HEK293 (cell line): ENCODE measurements at regions not wholly inside any gene's neighbourhood (a gene's known extent, or its start where the extent isn't known, plus 50 kb on each side); places are given as distances from the start of the nearest gene placed in this dataset.
"Not testable (repeated sequence)": the region's sequence is repeated elsewhere in the genome, so short reads cannot be mapped to it uniquely, and the experiment has no call there.

Experiments
- CTCF ChIA-PET: fragments of 350-600 bp; formaldehyde crosslinking; extraction: SDS; loops from one replicate; lab custom pipeline; 2021; ENCODE audit warnings: antibody characterized with exemption; lab: Yijun Ruan, JAX
- POLR2A ChIA-PET: fragments of 300-600 bp; formaldehyde crosslinking; extraction: SDS; loops from one replicate; lab custom pipeline; 2020; ENCODE audit warnings: antibody characterized with exemption, inconsistent platforms; lab: Yijun Ruan, JAX
- H3K27ac ChIP-seq: fragments of 200-500 bp; sonication (Bioruptor generic); 2 replicates; pipeline ENCODE4 v1.5.1; 2014; ENCODE audit warnings: low read depth, low read length, control low read depth, inconsistent platforms; ENCODE audit errors: extremely low read depth
- H3K36me3 ChIP-seq, 2 experiments: fragments of 200-500 bp in 1 of 2; sonication (Bioruptor generic) in 1 of 2; 1 replicate in 1 of 2; 2 replicates in 1 of 2; pipeline ENCODE4 v1.5.1; 2014 to 2017; ENCODE audit warnings: inconsistent platforms in 2 of 2, low read length in 2 of 2; ENCODE audit not compliant: control insufficient read depth in 2 of 2, insufficient read depth in 1 of 2
- H3K4me1 ChIP-seq: fragments of 200-500 bp; sonication (Bioruptor generic); 2 replicates; pipeline ENCODE4 v1.5.1; 2014; ENCODE audit warnings: mild to moderate bottlenecking, low read length, inconsistent platforms; ENCODE audit not compliant: control insufficient read depth, insufficient read depth
- H3K4me3 ChIP-seq: 2 replicates; pipeline ENCODE4 v1.5.1; 2011; ENCODE audit warnings: low read depth, mild to moderate bottlenecking, control low read depth, low read length, moderate library complexity
- H3K9me3 ChIP-seq: fragments of 200-500 bp; sonication (Bioruptor generic); 2 replicates; pipeline ENCODE4 v1.5.1; 2014; ENCODE audit warnings: low read depth, low read length, inconsistent platforms; ENCODE audit not compliant: control insufficient read depth, insufficient read depth
- BCL6B ChIP-seq: fragments of 450-650 bp; formaldehyde crosslinking; IDR thresholded peaks from 2 replicates; pipeline ENCODE4 v1.5.1; 2017; ENCODE audit warnings: missing biosample characterization, missing genetic modification characterization
- FEZF1 ChIP-seq: fragments of 450-650 bp; formaldehyde crosslinking; IDR thresholded peaks from 2 replicates; pipeline ENCODE4 v1.5.1; 2016; ENCODE audit warnings: missing biosample characterization, missing genetic modification characterization
- GFI1B ChIP-seq: fragments of 450-650 bp; formaldehyde crosslinking; IDR thresholded peaks from 2 replicates; pipeline ENCODE4 v1.5.1; 2016; ENCODE audit warnings: missing biosample characterization, missing genetic modification characterization
- GLIS2 ChIP-seq: fragments of 450-650 bp; formaldehyde crosslinking; IDR thresholded peaks from 2 replicates; pipeline ENCODE4 v1.5.1; 2016; ENCODE audit warnings: missing biosample characterization, missing genetic modification characterization
- IKZF3 ChIP-seq: fragments of 450-650 bp; IDR thresholded peaks from 2 replicates; pipeline ENCODE4 v1.5.0; 2018; ENCODE audit warnings: missing biosample characterization, mild to moderate bottlenecking, missing genetic modification characterization, moderate library complexity
- ZBTB11 ChIP-seq: fragments of 450-650 bp; formaldehyde crosslinking; conservative IDR thresholded peaks from 2 replicates; pipeline ENCODE4 v1.5.1; 2016; ENCODE audit warnings: low read depth, missing biosample characterization, missing genetic modification characterization
- ZNF10 ChIP-seq: fragments of 450-650 bp; formaldehyde crosslinking; IDR thresholded peaks from 2 replicates; pipeline ENCODE4 v1.5.1; 2017; ENCODE audit warnings: missing biosample characterization, missing genetic modification characterization
- ZNF184 ChIP-seq: fragments of 450-650 bp; IDR thresholded peaks from 2 replicates; pipeline ENCODE4 v1.5.1; 2018; ENCODE audit warnings: missing biosample characterization, mild to moderate bottlenecking, missing genetic modification characterization
- ZNF366 ChIP-seq: fragments of 450-650 bp; formaldehyde crosslinking; conservative IDR thresholded peaks from 2 replicates; pipeline ENCODE4 v1.5.1; 2016; ENCODE audit warnings: missing biosample characterization, missing genetic modification characterization
- ZNF596 ChIP-seq: fragments of 450-650 bp; IDR thresholded peaks from 2 replicates; pipeline ENCODE4 v1.5.0; 2018; ENCODE audit warnings: missing biosample characterization, mild to moderate bottlenecking, missing genetic modification characterization, moderate library complexity
- ZNF600 ChIP-seq: fragments of 450-650 bp; formaldehyde crosslinking; IDR thresholded peaks from 2 replicates; pipeline ENCODE4 v1.5.1; 2016; ENCODE audit warnings: missing biosample characterization, missing genetic modification characterization
- ZNF837 ChIP-seq: fragments of 450-650 bp; formaldehyde crosslinking; IDR thresholded peaks from 2 replicates; pipeline ENCODE4 v1.5.1; 2016; ENCODE audit warnings: missing biosample characterization, missing genetic modification characterization
- TF ChIP-seq, protein P1 (sequence below): fragments of 450-650 bp; formaldehyde crosslinking; IDR thresholded peaks from 2 replicates; pipeline ENCODE4 v1.5.1; 2016; ENCODE audit warnings: missing biosample characterization, missing genetic modification characterization, low read depth
- TF ChIP-seq, protein P2 (sequence below): fragments of 450-650 bp; formaldehyde crosslinking; IDR thresholded peaks from 2 replicates; pipeline ENCODE4 v1.5.1; 2016; ENCODE audit warnings: missing biosample characterization, missing genetic modification characterization
- TF ChIP-seq, protein P3 (sequence below): fragments of 450-650 bp; formaldehyde crosslinking; IDR thresholded peaks from 2 replicates; pipeline ENCODE4 v1.5.1; 2016; ENCODE audit warnings: missing biosample characterization, missing genetic modification characterization
- TF ChIP-seq, protein P4 (sequence below): fragments of 450-650 bp; formaldehyde crosslinking; IDR thresholded peaks from 2 replicates; pipeline ENCODE4 v1.5.1; 2016; ENCODE audit warnings: missing biosample characterization, missing genetic modification characterization

- TF ChIP-seq ZBTB11 (peak; percentile 53), FEZF1 (tag by site-specific recombination) (peak; percentile 84)
- TF ChIP-seq, protein P1, sequence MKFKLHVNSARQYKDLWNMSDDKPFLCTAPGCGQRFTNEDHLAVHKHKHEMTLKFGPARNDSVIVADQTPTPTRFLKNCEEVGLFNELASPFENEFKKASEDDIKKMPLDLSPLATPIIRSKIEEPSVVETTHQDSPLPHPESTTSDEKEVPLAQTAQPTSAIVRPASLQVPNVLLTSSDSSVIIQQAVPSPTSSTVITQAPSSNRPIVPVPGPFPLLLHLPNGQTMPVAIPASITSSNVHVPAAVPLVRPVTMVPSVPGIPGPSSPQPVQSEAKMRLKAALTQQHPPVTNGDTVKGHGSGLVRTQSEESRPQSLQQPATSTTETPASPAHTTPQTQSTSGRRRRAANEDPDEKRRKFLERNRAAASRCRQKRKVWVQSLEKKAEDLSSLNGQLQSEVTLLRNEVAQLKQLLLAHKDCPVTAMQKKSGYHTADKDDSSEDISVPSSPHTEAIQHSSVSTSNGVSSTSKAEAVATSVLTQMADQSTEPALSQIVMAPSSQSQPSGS (tag by site-specific recombination), result peak; percentile 96
These were observed 158.3 kb upstream of the NOTCH2NLA start (continued) for GRCh38 chr1:146386851-146387749.

DNA sequence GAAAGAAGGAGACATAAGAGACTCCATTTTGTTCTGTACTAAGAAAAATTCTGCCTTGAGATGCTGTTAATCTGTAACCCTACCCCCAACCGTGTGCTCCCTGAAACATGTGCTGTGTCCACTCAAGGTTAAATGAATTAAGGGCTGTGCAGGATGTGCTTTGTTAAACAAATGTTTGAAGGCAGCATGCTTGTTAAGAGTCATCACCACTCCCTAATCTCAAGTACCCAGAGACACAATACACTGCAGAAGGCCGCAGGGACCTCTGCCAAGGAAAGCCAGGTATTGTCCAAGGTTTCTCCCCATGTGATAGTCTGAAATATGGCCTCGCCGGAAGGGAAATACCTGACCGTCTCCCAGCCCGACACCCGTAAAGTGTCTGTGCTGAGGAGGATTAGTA, 152.4 kb upstream of the NOTCH2NLA start:
- H3K36me3 ChIP-seq, POLR2A ChIA-PET, CTCF ChIA-PET, H3K4me3 ChIP-seq, H3K9me3 ChIP-seq, H3K4me1 ChIP-seq, H3K27ac ChIP-seq: not testable (repeated sequence)

DNA sequence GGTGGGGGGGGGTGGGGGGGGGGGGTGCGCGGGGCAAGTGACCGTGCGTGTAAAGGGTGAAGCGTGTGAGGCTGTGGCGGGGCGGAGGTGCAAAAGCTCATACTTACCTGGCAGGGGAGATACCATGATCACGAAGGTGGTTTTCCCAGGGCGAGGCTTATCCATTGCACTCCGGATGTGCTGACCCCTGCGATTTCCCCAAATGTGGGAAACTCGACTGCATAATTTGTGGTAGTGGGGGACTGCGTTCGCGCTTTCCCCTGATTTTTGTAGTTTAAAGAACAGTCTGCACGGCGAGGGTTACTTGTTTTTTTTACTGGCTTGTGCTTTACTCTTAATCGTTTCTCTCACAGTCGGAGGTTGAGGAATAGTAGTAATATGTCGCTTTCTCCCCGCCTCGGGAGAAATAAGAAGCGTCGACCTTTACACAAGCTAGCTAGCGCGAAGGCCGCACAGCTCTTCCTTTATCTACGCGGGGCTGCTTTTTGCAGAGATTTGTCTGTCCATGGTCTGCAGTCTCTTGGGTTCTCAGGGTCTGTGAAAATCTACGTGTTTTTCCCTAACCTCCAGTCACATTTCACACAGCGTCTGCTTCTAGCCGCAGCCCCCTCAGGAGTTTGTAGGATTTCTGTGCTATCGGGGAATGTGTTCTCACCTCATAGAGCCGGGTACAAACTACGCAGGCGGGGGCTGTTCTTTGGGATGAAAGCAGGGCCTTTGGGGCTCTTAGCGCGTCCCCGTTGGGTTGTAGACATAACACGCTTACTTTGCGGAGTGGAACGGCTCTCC, 148.1 kb upstream of the NOTCH2NLA start:
- peak overlapping the region; percentile 18 for H3K4me3 ChIP-seq
- H3K9me3 ChIP-seq, CTCF ChIA-PET, H3K36me3 ChIP-seq, H3K4me1 ChIP-seq: not testable (repeated sequence)
- POLR2A ChIA-PET, result interaction anchor here (0.7 to 3.4 kb wide), 4 partner anchors 10 to 866 kb away, joined by 3 to 53 read pairs (median 4); no protein-coding TSS in a partner anchor
- H3K27ac ChIP-seq, result peak overlapping the region; percentile 71
- TF ChIP-seq IKZF3, result peak; percentile 91
- peak; percentile 59; the same call in 1 of the 2 replicates for TF ChIP-seq GLIS2 (tag by site-specific recombination)
- TF ChIP-seq ZNF366, result peak; percentile 95
- TF ChIP-seq ZNF600 (tag by site-specific recombination), result peak; percentile 86; the same call in 1 of the 2 replicates
- 0 out of 2 replicates have a peak, but pooled peaks have one; percentile 15 for TF ChIP-seq ZNF184 (tag by site-specific recombination)
- TF ChIP-seq BCL6B (tag by site-specific recombination), result peak; percentile 63
- TF ChIP-seq, protein P2, sequence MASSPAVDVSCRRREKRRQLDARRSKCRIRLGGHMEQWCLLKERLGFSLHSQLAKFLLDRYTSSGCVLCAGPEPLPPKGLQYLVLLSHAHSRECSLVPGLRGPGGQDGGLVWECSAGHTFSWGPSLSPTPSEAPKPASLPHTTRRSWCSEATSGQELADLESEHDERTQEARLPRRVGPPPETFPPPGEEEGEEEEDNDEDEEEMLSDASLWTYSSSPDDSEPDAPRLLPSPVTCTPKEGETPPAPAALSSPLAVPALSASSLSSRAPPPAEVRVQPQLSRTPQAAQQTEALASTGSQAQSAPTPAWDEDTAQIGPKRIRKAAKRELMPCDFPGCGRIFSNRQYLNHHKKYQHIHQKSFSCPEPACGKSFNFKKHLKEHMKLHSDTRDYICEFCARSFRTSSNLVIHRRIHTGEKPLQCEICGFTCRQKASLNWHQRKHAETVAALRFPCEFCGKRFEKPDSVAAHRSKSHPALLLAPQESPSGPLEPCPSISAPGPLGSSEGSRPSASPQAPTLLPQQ (tag by site-specific recombination), result peak; percentile 52; the same call in 1 of the 2 replicates
- TF ChIP-seq, protein P3, sequence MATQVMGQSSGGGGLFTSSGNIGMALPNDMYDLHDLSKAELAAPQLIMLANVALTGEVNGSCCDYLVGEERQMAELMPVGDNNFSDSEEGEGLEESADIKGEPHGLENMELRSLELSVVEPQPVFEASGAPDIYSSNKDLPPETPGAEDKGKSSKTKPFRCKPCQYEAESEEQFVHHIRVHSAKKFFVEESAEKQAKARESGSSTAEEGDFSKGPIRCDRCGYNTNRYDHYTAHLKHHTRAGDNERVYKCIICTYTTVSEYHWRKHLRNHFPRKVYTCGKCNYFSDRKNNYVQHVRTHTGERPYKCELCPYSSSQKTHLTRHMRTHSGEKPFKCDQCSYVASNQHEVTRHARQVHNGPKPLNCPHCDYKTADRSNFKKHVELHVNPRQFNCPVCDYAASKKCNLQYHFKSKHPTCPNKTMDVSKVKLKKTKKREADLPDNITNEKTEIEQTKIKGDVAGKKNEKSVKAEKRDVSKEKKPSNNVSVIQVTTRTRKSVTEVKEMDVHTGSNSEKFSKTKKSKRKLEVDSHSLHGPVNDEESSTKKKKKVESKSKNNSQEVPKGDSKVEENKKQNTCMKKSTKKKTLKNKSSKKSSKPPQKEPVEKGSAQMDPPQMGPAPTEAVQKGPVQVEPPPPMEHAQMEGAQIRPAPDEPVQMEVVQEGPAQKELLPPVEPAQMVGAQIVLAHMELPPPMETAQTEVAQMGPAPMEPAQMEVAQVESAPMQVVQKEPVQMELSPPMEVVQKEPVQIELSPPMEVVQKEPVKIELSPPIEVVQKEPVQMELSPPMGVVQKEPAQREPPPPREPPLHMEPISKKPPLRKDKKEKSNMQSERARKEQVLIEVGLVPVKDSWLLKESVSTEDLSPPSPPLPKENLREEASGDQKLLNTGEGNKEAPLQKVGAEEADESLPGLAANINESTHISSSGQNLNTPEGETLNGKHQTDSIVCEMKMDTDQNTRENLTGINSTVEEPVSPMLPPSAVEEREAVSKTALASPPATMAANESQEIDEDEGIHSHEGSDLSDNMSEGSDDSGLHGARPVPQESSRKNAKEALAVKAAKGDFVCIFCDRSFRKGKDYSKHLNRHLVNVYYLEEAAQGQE (tag by site-specific recombination), result peak; percentile 62
- TF ChIP-seq, protein P4, sequence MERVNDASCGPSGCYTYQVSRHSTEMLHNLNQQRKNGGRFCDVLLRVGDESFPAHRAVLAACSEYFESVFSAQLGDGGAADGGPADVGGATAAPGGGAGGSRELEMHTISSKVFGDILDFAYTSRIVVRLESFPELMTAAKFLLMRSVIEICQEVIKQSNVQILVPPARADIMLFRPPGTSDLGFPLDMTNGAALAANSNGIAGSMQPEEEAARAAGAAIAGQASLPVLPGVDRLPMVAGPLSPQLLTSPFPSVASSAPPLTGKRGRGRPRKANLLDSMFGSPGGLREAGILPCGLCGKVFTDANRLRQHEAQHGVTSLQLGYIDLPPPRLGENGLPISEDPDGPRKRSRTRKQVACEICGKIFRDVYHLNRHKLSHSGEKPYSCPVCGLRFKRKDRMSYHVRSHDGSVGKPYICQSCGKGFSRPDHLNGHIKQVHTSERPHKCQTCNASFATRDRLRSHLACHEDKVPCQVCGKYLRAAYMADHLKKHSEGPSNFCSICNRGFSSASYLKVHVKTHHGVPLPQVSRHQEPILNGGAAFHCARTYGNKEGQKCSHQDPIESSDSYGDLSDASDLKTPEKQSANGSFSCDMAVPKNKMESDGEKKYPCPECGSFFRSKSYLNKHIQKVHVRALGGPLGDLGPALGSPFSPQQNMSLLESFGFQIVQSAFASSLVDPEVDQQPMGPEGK (tag by site-specific recombination), result peak; percentile 72
- peak; percentile 90 for TF ChIP-seq ZNF837
- TF ChIP-seq ZNF10 (tag by site-specific recombination), result 0 out of 2 replicates have a peak, but pooled peaks have one; percentile 30
- peak; percentile 92 for TF ChIP-seq ZNF596 (tag by site-specific recombination)
- TF ChIP-seq GFI1B (tag by site-specific recombination), result peak; percentile 79
